HS-27A (cell line): ENCODE measurements at regions not wholly inside any gene's neighbourhood (a gene's known extent, or its start where the extent isn't known, plus 50 kb on each side); places are given as distances from the start of the nearest gene placed in this dataset.

Experiments used
- DNase-seq: peaks from one replicate; pipeline ENCODE4 v3.0.0-alpha.2; 2012; ENCODE audit warnings: low read depth, missing footprints

DNA sequence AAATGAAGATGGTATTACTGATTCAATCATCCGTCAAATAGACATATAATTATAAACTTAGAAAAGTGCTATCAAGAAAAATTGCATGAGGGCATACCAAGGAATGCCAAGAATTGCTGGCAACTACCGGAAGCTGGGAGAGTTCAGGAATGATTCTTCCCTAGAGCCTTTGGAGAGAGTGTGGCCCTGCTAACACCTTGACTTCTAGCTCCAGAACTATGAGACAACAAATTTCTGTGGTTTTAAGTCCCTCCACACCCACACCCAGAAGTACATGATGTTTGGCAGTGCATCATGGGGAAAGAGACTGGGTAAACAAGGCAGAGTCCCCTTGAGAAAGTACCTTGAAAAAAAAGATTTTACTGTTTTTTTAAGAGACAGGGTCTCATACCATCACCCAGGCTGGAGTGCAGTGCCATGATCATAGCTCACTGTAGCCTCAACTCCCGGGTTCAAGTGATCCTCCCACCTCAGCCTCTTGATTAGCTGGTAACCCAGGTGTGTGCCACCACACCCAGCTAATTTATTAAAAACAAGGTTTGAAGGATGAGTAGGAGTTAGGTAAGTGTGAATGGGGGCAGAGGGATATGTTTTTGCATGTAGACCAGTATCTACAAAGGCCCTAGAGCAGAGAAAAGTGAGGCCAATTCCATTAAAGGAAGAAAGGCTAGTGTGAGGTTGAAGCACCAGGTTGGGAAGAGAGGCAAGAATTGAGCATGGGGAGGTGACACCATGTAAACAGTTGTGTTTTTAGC is 53.1 kb downstream of the GSX2 start:
- peak; percentile 88 for DNase-seq

DNA sequence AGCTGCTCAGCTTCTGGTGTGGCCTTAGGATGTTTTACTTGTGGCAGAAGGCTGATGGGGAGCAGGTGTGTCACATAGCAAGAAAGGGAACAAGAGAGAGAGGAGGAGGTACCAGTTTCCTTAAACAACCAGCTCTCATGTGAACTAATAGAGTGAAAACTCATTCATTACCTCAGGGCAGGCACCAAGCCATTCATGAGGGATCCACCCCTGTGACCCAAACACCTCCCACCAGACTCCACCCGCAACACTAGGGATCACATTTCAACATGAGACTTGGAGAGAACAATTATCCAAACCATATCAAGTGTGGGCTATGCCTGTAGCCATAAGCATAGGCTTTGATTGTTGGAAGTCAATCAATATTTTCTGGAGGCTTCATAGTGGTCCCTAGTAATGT is 56.0 kb downstream of the GSX2 start:
- DNase-seq, result no peak

GRCh38 chr4:54157606-54158005 is 57.6 kb downstream of the GSX2 start:
- DNase-seq, result no peak

- no peak for DNase-seq
Measured at GRCh38 chr4:54159543-54159942, 59.6 kb downstream of the GSX2 start.

- peak; percentile 45 for DNase-seq
Measured at GRCh38 chr4:54165011-54165410, 64.1 kb upstream of the PDGFRA start.

GRCh38 chr4:54165438-54165837 is 63.7 kb upstream of the PDGFRA start:
- peak; percentile 82 for DNase-seq

DNA sequence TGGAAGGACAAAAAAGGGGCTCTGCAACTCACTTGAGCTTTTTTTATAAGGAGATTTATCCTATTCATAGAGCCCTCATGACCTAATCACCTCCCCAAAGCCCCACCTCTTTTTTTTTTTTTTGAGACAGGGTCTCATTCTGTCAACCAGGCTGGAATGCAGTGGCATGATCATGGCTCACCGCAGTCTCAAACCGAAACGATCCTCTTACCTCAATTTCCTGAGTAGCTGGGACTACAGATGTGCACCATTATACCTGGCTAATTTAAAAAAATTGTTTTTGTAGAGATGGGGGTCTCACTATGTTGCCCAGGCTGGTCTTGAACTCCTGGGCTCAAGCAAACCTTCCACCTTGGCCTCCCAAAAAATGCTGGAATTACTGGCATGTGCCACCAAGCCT is 61.6 kb upstream of the PDGFRA start:
- DNase-seq, result no peak

DNA sequence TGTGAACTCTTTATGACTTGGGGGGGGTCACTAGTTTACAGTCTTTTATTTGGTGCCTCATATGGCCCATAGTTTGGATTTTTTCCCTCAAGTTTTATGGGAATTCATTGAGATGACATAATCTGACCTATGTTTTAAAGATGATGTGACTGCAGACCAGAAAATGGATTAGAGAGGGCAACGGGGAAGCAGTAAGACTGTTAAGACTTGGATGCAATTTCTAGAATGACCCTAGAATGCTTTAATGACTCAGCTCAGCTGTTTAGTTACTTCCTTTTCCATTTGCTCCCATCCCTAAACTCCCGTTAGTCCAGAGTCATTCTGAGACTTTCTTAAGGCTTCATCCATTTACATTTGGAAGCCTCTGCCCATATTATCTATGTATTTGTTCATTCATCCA is 59.9 kb upstream of the PDGFRA start:
- no peak for DNase-seq

DNA sequence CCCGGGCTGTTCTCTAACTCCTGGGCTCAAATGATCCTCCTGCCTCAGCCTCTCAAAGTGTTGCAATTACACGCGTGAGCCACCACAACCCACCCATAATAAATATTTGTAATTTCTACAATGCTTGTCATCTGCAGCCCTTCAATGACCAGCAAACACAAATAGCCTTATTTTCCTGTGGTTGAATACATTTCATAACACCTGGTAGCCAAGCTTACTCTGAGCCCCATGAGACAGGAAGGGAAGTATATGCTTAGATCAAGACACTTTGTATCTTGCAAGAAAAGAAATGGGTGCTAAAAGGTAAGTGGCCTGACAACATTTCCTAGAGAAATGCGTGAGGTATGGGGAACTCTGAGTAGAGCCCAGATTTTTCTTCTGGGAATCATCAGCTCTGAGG is 56.9 kb upstream of the PDGFRA start:
- no peak for DNase-seq

DNA sequence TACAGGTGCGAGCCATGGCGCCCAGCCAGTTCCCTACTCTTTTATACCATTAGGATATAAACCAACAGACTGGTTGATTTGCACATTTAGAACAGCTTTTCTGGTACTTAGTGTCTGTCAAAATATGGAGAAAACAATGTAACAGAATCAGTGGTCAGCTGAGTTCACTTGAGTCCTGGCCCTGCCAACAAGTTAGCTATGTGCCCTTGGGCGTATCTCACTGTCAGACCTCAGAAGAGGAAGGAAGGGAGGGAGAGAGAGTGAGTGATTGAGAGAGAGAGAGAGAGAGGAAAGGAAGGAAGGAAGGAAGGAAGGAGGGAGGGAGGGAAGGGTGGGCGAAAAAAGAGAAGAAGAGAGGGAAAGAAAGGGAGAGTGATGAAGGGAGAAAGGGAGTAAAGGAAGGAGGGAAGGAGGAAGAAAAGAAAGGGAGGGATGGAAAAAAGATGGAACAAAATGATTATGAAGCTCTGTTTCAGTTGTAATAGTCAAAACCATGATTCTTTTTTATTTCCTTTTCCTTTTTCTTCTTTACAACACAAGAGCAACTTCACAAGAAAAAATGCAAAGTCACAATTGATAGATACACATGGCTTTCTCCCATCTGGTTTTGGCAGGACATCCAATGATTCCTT is 55.7 kb upstream of the PDGFRA start:
- DNase-seq, result no peak

DNA sequence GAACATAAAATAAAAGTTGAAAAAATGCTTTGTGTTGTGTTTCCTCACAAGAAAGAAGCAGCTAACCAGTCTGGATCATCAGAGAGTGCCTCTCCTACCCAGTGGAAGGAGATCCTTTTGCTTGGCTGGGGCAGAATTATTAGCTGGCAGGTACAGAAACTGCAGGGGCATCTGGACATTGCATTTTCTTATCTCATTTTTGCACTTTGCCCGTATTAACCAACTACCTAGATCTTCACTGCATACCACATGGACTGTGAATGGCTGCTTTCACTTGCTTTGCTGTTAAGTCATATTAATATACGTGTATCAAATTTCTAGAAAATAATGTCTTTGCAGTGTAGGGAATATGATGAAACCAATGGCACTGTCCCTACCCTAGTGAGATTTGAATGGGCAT is 52.9 kb upstream of the PDGFRA start:
- no peak for DNase-seq
